C4-2B (cell line): ENCODE measurements at regions not wholly inside any gene's neighbourhood (a gene's known extent, or its start where the extent isn't known, plus 50 kb on each side); places are given as distances from the start of the nearest gene placed in this dataset.

Experiments used
- ZFX ChIP-seq: fragments of 450-650 bp; IDR thresholded peaks from 2 replicates; pipeline ENCODE4 v1.6.1; 2017
- TF ChIP-seq, protein P1 (sequence below): fragments of 450-650 bp; conservative IDR thresholded peaks from 2 replicates; pipeline ENCODE4 v1.5.1; 2017; ENCODE audit warnings: mild to moderate bottlenecking

- TF ChIP-seq, protein P1, sequence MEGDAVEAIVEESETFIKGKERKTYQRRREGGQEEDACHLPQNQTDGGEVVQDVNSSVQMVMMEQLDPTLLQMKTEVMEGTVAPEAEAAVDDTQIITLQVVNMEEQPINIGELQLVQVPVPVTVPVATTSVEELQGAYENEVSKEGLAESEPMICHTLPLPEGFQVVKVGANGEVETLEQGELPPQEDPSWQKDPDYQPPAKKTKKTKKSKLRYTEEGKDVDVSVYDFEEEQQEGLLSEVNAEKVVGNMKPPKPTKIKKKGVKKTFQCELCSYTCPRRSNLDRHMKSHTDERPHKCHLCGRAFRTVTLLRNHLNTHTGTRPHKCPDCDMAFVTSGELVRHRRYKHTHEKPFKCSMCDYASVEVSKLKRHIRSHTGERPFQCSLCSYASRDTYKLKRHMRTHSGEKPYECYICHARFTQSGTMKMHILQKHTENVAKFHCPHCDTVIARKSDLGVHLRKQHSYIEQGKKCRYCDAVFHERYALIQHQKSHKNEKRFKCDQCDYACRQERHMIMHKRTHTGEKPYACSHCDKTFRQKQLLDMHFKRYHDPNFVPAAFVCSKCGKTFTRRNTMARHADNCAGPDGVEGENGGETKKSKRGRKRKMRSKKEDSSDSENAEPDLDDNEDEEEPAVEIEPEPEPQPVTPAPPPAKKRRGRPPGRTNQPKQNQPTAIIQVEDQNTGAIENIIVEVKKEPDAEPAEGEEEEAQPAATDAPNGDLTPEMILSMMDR: no peak
- TF ChIP-seq ZFX: no peak
These were observed 104.9 kb downstream of the BUB3 start for GRCh38 chr10:123259081-123259480.
